ENCODE measurements at regions not wholly inside any gene's neighbourhood (a gene's known extent, or its start where the extent isn't known, plus 50 kb on each side); places are given as distances from the start of the nearest gene placed in this dataset.

DNA sequence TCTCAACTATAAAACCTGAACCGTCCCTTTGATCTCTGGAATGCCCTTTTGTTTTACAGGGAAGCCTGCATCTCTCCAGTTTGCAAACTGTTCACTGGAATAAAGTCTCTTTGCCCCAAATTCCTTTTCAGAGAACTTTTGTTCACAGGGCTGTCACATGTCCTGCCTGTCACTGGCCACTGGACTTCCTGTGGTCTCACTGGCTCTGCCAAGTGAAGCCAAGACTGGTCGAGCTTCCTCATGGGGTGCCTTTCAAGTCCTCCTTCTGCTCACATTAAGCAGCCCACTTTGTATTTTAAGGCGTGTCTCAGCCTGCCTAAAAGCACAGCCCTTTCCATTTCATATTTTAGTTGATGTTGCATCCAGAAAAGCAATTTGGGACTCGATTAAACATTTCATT lies 215.7 kb downstream of the KATNAL1 start:
- no peak for TF ChIP-seq CTCF (IDR thresholded peaks at IDR 0.05)
- TF ChIP-seq POLR2A (IDR thresholded peaks at IDR 0.05) = no peak
- no peak for TF ChIP-seq EP300 (IDR thresholded peaks at IDR 0.05)
